CD4-positive, alpha-beta T cell treated with Interleukin-4 for 4 hours (primary cell): ENCODE measurements at regions not wholly inside any gene's neighbourhood (a gene's known extent, or its start where the extent isn't known, plus 50 kb on each side); places are given as distances from the start of the nearest gene placed in this dataset.
"Not testable (repeated sequence)": the region's sequence is repeated elsewhere in the genome, so short reads cannot be mapped to it uniquely, and the experiment has no call there.

ENCODE experiments used
- DNase-seq: peaks from one replicate; pipeline ENCODE4 v3.0.0-alpha.2; 2020

DNA sequence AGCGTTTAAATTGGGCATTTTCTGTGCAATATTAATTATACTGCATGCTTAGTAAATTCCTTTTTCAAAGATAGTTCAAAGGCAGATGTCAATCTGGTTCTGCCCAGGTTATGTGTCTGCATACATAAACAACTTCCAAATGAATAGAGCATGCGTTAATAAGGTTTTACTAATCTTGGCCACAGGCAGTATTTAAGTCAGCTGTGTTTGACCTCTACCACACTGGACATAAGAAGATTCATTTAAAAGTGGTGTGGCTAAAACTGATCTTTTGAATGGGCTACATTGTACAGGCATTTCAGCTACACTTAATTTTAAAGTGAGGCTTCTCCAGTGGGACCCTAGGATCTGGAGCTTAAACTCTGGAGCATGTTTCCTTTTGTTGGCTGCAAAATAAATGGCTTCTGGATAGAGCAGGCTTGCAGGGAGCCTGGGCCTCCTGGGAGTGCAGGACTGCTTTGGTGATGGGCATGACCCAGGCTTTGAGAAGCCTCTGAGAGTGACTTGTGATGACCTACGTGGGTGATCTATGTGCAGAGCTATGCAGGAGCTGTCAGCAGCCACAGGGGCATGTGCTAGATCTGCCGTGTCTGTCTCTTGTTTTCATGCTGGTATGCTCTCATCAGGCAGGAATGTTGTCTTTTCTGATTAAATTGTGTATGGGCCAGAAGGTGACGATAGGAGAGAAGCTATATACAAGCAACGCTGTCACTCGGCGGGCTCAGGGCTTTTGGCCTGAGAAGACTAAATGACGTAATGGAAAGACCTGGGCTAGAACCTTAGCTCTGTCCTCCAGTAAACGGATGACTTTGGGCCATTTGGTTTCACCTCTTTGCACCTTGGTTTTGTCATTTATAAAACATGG lies 331.2 kb downstream of the QKI start:
- DNase-seq = no peak

DNA sequence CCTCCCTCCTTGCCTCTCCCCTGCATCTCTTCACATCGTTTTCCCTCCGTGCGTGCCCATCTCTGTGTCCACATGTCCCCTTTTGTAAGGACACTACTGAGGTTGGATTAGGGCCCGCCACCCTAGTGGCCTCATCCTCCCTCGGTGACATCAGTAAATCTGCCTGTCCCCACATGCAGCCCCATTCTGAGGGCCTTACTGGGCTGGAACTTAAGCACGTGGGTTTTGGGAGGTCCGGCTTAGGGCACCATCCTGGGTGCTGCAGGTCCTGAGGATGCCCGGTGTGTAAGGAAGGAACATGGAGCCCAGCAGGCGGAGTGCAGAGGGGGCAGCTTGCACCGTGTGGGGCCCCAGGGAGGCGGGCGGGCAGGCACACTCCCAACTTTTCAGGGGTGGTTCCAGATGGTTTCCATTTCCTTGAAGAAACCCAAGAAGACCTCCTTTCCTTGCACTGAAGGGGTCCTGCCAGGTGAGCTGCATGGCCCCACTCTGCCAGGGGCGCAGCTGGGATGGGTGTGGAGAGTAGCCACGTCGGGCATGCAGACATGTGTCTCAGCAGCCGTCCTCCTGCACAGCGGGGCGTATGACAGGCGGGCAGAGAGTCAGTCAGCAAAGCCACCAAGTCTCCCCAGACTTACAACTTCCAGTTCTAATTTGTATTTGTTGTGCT lies 329.9 kb downstream of the QKI start:
- no peak for DNase-seq

DNA sequence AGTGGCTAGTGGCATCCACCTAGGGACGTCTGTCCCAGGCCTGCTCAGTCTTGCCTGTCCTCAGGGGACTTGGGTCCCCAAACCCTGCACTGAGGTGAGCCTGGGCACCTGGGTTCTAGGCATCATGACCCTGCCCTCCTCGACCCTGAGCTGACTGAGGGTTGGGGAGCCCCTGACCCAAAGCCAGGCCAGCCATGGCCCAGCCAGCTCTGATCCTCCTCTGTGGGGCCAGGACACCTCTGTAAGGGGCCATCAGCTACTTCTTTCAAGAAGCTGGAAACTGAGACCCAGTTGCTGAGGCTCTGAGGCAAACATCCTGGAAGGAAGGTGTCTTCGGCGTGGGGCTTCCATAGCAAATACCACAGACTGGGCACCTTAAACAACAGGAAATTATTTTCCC lies 329.3 kb downstream of the QKI start:
- DNase-seq = no peak

DNA sequence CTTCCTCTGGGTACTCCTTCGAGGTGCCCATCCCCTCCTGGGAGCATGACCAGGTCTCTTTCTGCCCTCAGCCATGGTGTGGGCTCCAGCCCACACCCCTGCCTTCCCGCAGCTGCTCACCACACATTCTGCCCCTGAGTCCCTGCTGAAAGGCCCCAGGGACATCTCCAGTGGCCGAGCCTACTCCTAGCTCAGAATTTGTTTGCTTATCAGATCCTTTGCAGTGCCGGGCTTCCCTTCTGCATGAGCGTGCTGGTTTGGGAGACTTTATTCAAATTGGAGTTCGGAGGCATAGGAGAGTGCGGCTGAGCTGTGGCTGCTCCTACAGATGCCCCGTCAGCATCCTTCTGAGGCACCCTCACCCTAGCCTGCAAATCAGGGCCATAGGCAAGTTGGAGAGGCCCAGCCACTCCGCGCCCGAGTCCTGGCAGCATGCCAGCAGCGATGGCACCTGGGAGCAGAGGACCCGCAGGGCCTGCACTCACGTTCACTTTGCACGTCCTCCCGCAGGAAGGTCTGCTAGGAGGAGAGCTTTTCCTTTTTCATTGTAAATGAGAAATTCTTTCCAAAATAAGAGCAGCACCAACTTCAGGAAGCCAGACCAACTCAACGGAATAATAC lies 327.3 kb downstream of the QKI start:
- DNase-seq = no peak

DNA sequence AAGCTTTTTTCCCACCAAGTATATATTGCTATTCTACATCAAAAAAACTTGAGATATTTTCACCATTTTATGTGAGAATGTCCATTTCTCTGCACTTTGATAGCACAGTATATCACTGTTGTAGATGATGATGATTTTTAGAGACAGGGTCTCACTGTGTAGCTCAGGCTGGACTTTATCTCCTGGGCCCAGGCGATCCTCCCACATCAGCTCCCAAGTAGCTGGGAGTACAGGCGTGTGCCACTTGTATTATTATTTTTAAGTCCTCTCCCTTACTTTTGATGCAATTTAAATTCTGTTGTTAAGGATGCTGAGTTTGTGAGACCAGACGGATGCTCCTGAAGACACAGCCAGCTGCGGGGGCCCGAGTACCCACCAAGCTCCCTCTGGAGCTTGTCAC lies 326.8 kb downstream of the QKI start:
- DNase-seq = no peak

DNA sequence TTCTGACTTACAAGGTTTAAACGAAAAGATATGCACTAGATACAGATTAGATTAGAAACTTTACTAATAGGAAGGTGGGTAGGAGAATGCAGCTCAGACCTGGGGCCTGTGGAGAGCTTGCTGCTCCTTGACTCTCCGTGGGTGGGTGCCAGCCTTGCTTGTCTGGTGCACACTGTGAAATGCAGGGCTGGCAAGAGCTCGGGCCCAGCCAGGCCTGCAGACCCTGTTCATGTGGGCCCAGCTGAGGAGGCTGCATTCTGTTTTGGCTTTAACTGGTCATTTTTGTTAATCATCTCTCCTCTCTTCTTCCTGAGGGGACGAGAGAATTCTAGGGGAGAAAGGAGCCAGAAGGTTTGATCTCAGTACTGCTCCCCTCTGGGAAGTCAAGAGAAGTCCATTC lies 325.4 kb downstream of the QKI start:
- DNase-seq = no peak

GRCh38 chr6:163739408-163739725 lies 324.8 kb downstream of the QKI start:
- no peak for DNase-seq

DNA sequence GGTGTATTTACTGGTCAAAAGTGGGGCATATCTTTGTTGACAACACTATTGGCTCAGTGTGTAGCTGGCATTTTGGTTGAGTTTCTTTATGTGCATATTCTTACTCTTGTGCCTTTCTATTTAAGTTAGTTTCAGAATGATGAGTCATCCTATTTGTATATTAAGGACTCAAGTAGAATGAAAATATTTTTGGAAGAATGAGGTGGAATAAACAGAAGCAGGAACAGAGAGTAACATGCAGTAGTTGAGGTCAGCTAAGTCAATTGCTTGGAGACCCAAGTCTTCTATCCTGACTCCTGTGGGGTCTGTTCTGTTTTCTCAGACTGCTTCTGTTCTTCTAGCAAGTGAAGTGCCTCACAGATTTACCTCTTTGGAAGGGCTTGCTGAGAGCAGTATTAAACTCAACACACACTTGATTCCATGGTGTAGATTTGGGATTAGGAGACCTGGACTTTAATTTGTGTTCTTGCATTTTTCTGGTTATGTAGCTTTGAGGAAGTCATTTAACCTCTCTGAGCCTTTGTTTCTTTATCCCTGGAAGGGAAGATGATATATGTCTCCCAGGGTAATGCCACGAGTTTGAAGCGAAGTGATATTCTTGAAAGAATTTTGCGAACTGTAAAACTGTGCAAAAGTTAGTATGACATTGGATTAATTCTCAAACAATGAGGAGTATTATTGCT lies 324.3 kb downstream of the QKI start:
- DNase-seq = no peak

DNA sequence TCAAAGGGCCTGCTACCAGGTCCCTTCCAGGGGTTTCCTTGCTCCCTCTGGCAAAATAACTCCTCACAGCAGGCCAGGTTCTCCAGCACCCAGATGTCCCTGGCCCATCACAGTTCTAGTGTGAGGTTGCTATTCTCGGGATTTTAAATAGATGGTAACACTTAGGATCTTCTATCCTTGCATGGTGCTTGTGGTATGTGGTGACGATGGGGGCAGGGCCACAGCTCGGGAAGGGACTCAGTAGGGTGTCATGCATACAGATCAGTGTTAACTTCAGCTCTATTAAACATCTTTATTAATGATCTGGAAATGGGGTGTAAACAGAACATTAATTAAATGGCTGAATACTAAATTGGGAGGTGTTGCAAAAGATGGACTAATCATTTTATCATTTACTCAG lies 323.8 kb downstream of the QKI start:
- no peak for DNase-seq

- DNase-seq = no peak
Observed at GRCh38 chr6:163735076-163735475, 320.6 kb downstream of the QKI start.

DNA sequence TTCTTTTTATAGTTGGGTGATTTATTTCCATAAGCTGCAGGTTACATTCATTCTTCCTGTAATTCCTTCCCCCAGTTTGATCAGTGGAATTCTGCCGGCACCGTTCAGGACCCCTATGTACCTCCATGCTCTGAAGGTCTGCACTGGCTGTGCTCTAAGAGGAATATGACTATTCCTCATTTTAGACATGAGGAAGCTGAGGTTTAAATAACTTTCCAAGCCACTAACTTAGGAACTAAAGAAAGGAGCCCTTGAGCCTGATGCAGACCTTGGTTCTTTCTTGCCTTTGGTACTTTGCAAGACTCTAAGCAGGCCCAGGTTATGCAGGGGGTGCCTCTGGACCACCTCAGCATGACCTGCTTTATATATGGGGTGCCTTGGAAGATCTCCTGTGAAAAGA lies 318.5 kb downstream of the QKI start:
- DNase-seq = no peak

DNA sequence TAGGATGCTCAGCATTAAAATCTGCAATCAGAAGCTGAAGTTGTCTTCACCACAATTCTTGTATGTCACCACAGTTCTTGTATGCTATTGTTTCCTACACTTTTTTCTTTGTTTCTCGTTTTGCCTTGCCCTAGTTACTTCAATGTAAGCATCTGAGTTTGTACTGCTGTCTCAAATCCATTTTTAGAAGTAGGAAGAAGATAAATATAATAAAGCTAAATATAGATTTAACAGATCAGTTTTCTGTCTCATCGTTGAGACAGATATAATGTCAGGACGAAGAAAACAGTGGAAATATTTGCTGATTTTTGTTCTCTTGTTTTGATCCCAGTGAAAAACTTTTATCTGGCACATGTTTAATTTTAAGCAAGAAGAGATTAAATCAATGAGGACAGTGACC lies 318.0 kb downstream of the QKI start:
- no peak for DNase-seq

- not testable (repeated sequence) for DNase-seq
Observed at GRCh38 chr6:163732014-163732351, 317.5 kb downstream of the QKI start.

- DNase-seq = no peak
Observed at GRCh38 chr6:163731215-163732013, 316.9 kb downstream of the QKI start.

DNA sequence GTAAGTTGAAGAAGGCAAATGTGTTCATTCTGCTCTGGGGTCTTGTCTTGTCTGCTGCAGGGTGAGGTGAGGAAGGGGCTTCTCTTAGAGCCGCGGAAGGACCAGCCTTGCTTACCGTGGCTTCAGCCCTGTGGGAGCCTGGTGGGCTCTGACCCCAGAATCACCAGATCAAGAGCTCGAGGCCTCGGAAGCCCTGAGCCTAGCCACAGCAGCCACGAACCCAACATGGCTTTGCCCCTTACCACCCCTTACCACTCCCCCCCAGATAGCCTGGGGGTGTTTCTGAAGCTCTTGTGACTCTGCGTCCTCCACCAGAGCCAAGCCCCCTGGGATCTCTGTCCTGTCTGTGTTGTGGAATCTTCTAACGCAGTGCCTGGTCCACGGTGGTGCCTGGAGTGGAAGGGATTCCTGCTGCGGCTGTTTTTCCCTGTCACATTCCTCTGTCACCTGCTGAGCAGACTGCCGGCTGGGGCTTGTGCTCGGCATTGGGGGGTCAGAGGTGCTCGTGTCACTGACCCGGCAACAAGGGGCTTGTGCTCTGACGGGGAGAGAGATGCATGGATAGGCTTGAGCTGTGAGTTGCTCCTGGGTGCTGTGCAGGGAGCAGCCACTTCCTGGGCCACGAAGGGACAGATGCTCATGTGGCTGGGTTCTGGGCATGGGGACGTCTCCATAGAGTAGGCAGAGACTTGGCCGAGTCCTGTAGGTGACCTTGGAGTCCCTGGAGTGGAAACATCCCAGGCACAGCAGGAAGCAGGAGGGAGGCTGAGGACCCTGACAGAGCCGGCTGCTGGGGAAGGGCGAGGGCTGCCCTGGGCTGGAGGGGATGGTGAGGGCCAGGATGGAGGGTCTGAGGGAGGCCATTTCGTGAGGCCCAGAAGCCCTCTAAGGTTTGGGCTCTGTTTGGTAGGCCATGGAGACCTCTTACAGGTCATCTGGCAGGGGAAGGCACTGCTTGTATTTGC lies 316.0 kb downstream of the QKI start:
- DNase-seq = no peak

DNA sequence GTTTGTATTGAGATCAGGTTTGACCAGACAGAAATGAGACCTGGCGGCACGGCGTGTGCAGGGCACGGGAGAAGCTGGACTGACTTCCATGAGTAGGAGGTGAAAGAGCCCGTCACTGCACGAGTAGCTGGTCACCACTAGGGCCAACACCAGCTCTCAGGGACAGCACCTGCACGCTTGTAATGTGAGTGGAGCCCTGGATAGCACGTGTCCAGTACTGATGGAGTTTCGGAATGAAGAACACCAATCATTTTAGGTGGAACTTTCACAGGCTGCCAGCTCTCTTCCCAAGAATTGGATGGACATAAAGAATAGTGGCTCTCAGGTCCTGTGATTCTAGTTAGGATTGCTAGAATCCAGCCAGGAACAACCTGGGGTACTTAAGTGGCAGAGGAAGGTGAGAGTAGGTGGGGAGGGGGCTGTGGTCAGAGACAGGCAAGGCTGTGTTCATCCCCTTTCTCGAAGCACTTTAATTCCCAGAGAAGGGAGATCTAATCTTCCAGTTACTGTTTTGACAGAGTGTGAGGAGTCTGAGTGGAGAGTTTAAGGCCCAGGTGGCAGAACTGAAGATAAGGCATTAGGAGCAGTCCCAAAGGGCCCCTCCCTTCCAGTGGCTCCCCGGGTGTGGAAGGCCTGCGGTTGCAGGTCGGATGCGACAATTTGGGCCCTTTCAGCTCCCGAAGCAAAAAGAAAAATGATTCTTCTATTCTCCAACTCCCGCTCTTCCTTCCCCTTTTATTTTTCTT lies 314.8 kb downstream of the QKI start:
- DNase-seq = no peak

DNA sequence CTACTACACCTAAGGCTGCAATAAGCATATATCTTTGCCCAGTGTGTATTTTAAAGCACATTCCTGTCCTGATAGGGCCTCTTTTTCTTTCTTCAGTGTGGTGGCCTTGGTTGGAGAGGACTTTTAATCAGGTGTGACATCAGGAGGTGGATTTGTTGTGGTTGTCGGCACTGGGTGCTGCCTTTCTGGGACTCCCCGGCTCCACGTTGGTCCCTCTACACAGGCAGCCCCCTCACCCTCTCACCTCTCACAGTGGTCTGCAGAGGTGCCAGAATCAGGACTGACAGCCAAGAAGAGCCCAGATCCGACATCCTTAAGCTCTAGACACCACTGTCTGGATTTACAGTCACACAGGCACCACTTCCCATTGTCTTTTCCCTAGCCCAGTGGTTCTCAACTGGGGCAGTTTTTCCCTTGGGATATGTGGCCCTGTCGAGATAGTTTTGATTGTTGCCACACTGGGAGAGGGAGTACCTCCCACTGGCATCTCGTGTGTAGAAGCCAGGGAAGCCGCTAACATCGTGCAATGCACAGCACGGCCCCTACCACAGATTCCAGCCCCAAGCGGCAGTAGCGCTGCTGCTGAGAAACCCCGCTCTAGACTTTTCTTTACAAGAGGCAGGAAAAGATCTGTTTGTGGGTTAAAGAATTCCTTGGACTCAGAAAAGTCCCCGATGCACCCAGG lies 314.1 kb downstream of the QKI start:
- DNase-seq = no peak

GRCh38 chr6:163726037-163726695 lies 311.6 kb downstream of the QKI start:
- DNase-seq = no peak

- DNase-seq = no peak
Observed at GRCh38 chr6:163725008-163725941, 310.8 kb downstream of the QKI start.
